Skeletal muscle tissue (tissue), 3 donors: ENCODE measurements at regions not wholly inside any gene's neighbourhood (a gene's known extent, or its start where the extent isn't known, plus 50 kb on each side); places are given as distances from the start of the nearest gene placed in this dataset.

Experiments
- H3K27ac ChIP-seq: one replicate; pipeline ENCODE4 v1.7.0; 2013; ENCODE audit warnings: mild to moderate bottlenecking, low read depth, low read length, inconsistent platforms
- H3K27me3 ChIP-seq, 3 donors: one replicate each; pipeline ENCODE4 v1.7.0; 2013; ENCODE audit warnings: low read length in 3 of 3; ENCODE audit not compliant: control insufficient read depth in 3 of 3, insufficient read depth in 3 of 3
- H3K36me3 ChIP-seq, 3 donors: one replicate each; pipeline ENCODE4 v1.7.0; 2013; ENCODE audit warnings: low read length in 3 of 3; ENCODE audit not compliant: control insufficient read depth in 3 of 3, insufficient read depth in 3 of 3
- H3K4me1 ChIP-seq, 3 donors: one replicate each; pipeline ENCODE4 v1.7.0; 2013; ENCODE audit warnings: low read length in 3 of 3, mild to moderate bottlenecking in 3 of 3; ENCODE audit not compliant: control insufficient read depth in 3 of 3, insufficient read depth in 3 of 3
- H3K4me3 ChIP-seq, 3 donors: one replicate each; pipeline ENCODE4 v1.7.0; 2013; ENCODE audit warnings: low read length in 3 of 3
- H3K9ac ChIP-seq, 3 donors: one replicate each; pipeline ENCODE4 v1.7.0; 2013; ENCODE audit warnings: low read length in 3 of 3, mild to moderate bottlenecking in 3 of 3, moderate library complexity in 2 of 3, low read depth in 1 of 3
- H3K9me3 ChIP-seq, 3 donors: one replicate each; pipeline ENCODE4 v1.7.0; 2013; ENCODE audit warnings: low read length in 3 of 3; ENCODE audit not compliant: control insufficient read depth in 3 of 3
- donor health status: Osteomylitis.

DNA sequence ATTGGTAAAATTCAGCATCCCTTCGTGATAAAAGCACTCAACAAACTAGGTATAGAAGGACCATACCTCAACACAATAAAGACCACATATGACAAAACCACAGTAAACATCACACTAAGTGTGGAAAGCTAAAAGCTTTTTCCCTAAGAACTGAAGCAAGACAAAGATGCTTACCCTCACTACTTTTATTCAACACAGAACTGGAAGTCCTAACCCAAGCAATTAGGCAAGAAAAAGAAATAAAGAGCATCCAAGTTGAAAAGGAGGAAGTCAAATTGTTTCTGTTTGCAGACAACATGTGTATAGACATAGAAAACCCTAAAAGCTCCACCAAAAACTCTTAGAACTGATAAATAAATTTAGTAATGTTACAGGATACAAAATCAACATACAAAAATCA is 271.7 kb downstream of the RBM43 start:
- Histone ChIP-seq H3K9me3 (peaks cover 2 to 5% (median 4%) of the 10 kb centered on the region in 3 donors), H3K27ac (no peak overlapping the region), H3K27me3 (no peaks in the 10 kb centered on the region), H3K36me3 (no peaks in the 10 kb centered on the region), H3K9ac (no peak overlapping the region), H3K4me3 (no peak overlapping the region), H3K4me1 (no peaks in the 10 kb centered on the region)

DNA sequence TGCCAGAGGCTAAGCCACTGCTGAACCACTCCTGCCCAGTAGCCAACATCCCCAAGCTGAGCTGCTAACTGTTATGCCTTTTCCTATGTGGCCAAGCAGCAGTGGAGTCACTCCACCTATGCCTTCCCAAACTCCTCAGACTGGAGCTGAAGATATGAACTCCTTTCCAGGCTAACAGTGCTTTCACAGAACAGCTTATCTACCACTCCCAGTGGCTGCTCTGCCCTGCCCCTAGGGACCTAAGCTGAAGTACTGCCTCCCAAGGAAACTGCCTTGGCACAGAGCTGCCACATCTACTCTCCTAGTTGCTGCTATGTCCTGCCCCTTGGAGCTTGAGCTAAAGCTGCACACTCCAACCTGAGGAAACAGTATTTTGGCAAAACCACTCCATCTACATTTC is 275.9 kb downstream of the RBM43 start:
- Histone ChIP-seq H3K4me3 (no peak overlapping the region), H3K9me3 (peaks cover 2 to 5% (median 4%) of the 10 kb centered on the region in 3 donors), H3K4me1 (no peaks in the 10 kb centered on the region), H3K27ac (no peak overlapping the region), H3K27me3 (no peaks in the 10 kb centered on the region), H3K36me3 (no peaks in the 10 kb centered on the region), H3K9ac (no peak overlapping the region)

DNA sequence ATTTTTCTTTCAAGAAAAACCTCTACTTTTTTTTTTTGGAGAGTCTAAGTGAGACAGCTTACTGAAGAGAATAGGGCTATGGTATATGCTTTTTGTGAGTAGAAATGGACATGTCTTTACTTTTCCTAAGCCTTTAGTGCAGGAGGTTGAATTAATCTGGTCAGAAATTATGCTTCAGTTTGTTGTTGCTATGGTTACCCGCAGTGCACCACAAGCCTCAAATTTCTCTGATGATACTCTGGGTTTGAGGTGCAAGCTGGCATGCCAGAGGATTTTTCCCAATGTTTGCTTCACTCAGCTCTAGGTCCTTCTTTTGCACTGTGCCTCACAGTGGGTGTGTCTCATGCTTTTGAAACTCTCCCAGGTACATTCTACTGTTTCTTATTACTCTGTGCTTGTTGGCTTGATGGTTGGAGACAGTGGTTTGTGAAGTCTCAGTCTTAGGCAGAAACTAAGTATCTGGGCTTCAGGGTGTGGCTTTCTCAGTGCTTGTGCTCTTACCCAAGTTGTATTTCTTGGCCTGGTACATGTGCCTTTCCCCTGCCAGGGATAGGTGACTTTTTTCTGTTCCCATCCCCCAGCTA is 278.3 kb downstream of the RBM43 start:
- Histone ChIP-seq H3K36me3 (no peaks in the 10 kb centered on the region), H3K4me3 (no peak overlapping the region), H3K9me3 (peaks cover 0 to 5% (median 0%) of the 10 kb centered on the region in 3 donors), H3K27me3 (no peaks in the 10 kb centered on the region), H3K27ac (no peak overlapping the region), H3K9ac (no peak overlapping the region), H3K4me1 (no peaks in the 10 kb centered on the region)

DNA sequence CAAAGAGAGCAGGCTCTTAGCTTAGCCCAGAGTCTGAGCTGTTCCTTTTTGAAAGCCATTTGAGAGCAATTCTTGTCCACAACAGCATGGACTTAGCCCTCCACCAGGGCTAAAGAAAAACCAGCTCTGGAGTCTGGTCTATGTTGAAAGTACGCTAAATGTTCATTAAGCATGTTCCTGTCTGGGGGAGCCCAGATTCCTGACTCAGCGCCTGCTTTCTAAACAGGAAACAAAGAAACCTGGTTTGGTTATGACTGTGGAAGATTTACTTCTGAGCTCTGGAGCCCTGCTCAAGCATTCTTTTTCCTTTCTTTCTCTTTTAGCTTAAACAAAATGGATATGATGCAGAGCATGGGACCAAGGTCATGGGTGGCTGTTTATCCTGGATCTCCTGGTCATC is 279.8 kb downstream of the RBM43 start:
- Histone ChIP-seq H3K27me3 (no peaks in the 10 kb centered on the region), H3K9me3 (peaks cover 0 to 3% (median 0%) of the 10 kb centered on the region in 3 donors), H3K9ac (no peak overlapping the region), H3K36me3 (no peaks in the 10 kb centered on the region), H3K4me3 (no peak overlapping the region), H3K4me1 (no peaks in the 10 kb centered on the region), H3K27ac (no peak overlapping the region)

DNA sequence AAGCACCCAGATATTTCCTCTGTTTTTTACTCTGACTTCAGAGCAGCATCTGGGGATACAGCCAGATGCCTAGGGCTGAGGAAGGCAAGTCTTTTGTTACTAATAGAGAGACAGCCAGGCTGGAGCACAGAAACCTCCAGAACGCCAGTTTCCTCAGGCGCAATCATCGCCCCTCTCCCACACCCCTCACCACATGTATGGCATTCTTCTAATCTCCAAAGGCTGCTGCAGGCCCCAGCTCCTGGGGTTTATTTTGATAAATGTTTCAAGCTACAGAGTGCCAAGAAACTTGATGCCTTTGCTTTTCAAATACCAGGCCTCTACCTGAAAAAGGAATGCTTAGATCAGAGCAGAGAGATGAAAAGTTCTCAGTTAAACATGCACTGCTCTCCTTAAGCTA is 283.6 kb downstream of the RBM43 start:
- no peaks in the 10 kb centered on the region for H3K27me3 ChIP-seq
- H3K4me3 ChIP-seq = no peak overlapping the region
- no peak overlapping the region for H3K9ac ChIP-seq
- no peak overlapping the region for H3K27ac ChIP-seq
- H3K4me1 ChIP-seq = no peaks in the 10 kb centered on the region
- no peaks in the 10 kb centered on the region for H3K36me3 ChIP-seq
- H3K9me3 ChIP-seq = no peaks in the 10 kb centered on the region

DNA sequence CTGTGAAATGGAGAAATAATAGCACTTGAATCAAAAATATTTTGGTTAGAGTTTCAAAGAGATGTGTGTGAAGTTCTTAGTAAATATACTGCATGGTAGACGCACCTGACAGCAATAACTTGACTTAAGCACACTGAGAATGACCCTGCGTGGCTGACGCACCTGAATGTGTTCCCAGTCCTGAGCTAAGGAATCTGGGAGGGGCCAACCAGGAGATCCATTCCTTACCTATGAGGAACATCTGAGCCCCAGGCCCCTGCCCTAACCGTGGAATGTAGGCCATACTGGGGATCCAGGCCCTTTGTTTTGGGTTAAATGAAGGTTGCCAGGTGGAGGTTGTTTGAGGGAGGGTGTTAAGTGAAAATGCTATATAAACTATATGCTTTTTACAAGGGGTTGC is 284.4 kb downstream of the RBM43 start:
- no peak overlapping the region for H3K9ac ChIP-seq
- no peaks in the 10 kb centered on the region for H3K4me1 ChIP-seq
- H3K27me3 ChIP-seq = no peaks in the 10 kb centered on the region
- H3K4me3 ChIP-seq = no peak overlapping the region
- no peak overlapping the region for H3K27ac ChIP-seq
- no peaks in the 10 kb centered on the region for H3K36me3 ChIP-seq
- H3K9me3 ChIP-seq = no peaks in the 10 kb centered on the region

DNA sequence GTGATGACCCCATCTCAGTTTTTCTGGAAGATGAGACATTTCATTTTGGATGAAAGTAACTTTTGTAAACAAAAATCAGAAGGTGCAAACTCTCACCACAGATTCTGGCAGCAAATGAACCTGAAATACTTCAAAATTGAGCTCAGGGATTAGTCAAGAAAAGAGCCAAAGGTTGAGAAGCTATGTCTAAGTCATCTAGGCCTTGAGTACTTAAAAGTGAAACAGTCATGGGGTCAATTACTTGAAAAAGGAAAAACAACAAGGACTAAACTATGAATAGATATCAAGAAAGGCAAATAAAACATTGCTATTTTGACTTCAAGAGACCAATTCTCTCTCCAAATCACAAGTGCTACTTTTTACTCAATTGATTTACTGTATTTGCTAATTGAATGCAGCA is 285.1 kb downstream of the RBM43 start:
- Histone ChIP-seq H3K4me1 (no peaks in the 10 kb centered on the region), H3K36me3 (no peaks in the 10 kb centered on the region), H3K4me3 (no peak overlapping the region), H3K27me3 (no peaks in the 10 kb centered on the region), H3K9ac (no peak overlapping the region), H3K9me3 (no peaks in the 10 kb centered on the region), H3K27ac (no peak overlapping the region)

DNA sequence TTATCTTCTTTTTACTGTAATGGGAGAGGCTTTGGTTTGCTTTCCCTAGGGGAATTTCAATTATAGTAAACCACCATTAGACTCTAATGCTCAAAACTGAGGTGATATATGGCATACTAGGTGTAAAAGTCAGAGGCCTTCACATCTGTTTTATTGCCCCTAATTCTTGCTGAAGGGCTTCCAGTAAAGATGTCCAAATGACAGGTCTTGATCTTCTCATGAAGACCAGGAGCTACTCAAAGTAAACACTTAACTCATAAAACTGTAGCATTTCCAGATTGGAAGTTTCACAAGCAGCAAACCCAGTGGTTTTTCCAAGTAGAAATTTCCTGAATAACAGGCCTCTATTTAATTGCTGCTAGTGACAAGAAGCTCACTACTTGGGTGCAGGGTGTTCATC is 286.8 kb downstream of the RBM43 start:
- H3K4me1 ChIP-seq = no peaks in the 10 kb centered on the region
- H3K4me3 ChIP-seq = no peak overlapping the region
- H3K27me3 ChIP-seq = no peaks in the 10 kb centered on the region
- H3K9me3 ChIP-seq = no peaks in the 10 kb centered on the region
- H3K27ac ChIP-seq = no peak overlapping the region
- no peaks in the 10 kb centered on the region for H3K36me3 ChIP-seq
- H3K9ac ChIP-seq = no peak overlapping the region

DNA sequence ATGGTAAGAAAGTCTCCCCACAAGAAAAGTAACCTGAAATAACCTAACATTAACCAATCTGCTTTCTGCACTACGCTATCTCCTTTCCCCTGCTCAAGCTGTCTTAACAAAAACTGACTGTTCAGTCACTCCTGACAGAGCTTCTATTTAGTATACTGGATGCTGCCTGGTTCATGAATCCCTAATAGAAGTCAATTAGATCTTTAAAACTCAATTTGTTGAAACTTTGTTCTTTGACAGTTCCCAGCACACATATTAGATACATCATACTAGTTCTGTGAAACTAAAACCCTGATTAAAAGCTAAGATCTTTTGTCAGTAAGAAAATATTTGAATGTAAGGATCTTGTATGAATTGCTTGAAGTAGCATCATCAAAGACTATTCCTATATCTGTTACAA is 287.4 kb downstream of the RBM43 start:
- Histone ChIP-seq H3K4me1 (no peaks in the 10 kb centered on the region), H3K27me3 (no peaks in the 10 kb centered on the region), H3K9ac (no peak overlapping the region), H3K4me3 (no peak overlapping the region), H3K36me3 (no peaks in the 10 kb centered on the region), H3K9me3 (no peaks in the 10 kb centered on the region), H3K27ac (no peak overlapping the region)

DNA sequence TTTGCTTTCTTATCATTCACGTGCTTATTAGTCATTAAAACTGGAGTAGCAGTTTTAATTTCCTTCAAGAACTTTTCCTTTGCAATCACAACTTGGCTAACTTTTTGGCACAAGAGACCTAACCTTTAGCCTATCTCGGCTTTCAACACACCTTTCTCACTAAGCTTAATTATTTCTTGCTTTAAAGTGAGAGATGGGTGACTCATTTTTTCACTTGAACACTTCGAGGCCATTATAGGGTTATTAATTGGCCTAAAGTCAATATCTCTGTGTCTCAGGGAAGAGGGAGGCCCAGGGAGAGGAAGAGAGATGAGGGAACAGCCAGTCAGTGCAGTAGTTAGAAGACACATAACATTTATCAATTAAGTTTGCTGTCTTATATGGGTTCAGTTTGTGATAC is 289.8 kb downstream of the RBM43 start:
- Histone ChIP-seq H3K9ac (no peak overlapping the region), H3K27me3 (no peaks in the 10 kb centered on the region), H3K9me3 (no peaks in the 10 kb centered on the region), H3K4me3 (no peak overlapping the region), H3K27ac (no peak overlapping the region), H3K4me1 (no peaks in the 10 kb centered on the region), H3K36me3 (no peaks in the 10 kb centered on the region)

DNA sequence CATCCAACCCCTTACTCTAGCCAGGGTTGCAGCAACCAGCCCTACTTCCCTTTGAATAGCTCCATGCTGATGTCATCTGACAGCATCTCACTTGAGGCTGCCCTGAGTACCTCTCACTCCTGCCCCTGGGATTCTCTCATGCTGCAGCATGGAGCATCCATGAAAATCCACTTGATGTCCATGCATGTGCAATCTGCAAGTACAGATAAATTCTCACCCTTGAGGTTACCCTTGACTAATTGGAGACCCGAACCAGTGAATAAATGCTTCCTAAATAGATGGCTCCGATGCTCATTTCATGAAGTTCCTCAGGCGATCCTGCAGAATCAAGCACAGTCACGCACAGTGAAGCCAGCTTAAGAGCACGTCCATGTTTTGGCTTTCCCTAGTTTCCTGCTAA is 298.3 kb downstream of the RBM43 start:
- no peak overlapping the region for H3K4me3 ChIP-seq
- no peaks in the 10 kb centered on the region for H3K36me3 ChIP-seq
- H3K27ac ChIP-seq = no peak overlapping the region
- H3K4me1 ChIP-seq = no peaks in the 10 kb centered on the region
- H3K9me3 ChIP-seq = no peaks in the 10 kb centered on the region
- H3K27me3 ChIP-seq = no peaks in the 10 kb centered on the region
- H3K9ac ChIP-seq = no peak overlapping the region
